H1 (cell line): ENCODE measurements at regions not wholly inside any gene's neighbourhood (a gene's known extent, or its start where the extent isn't known, plus 50 kb on each side); places are given as distances from the start of the nearest gene placed in this dataset.

Source experiments
- CTCF ChIA-PET: fragments of 300-600 bp; sonication (Branson Sonifier 250); formaldehyde crosslinking; loops from one replicate; lab custom pipeline; 2021; ENCODE audit not compliant: partially characterized antibody; lab: Charles Lee
- POLR2A ChIA-PET: fragments of 300-600 bp; sonication (Branson Sonifier 250); formaldehyde crosslinking; loops from one replicate; lab custom pipeline; 2021; ENCODE audit warnings: inconsistent platforms; ENCODE audit not compliant: partially characterized antibody; lab: Charles Lee
- DNase-seq, 2 experiments: peaks; one replicate each; pipeline versions ENCODE4 v3.0.0 to v3.0.0-alpha.2; 2010 to 2022; ENCODE audit warnings: low spot score in 2 of 2, low read depth in 1 of 2, mixed read lengths in 1 of 2
- FAIRE-seq: peaks from 2 replicates; lab custom pipeline; 2011; peaks lifted over from hg19 to GRCh38; lab: Jason Lieb, UNC
- H2AFZ ChIP-seq: 2 replicates; pipeline ENCODE4 v1.8.1; 2012; ENCODE audit warnings: low read length, inconsistent platforms
- H2AK5ac ChIP-seq: 2 replicates; pipeline ENCODE4 v1.6.1; 2013; ENCODE audit warnings: low read depth, low read length
- H2BK120ac ChIP-seq: replicated peaks from 2 replicates; pipeline ENCODE3; 2013; ENCODE audit warnings: low read depth, low read length, inconsistent platforms
- H2BK12ac ChIP-seq: 2 replicates; pipeline ENCODE4 v1.6.1; 2013; ENCODE audit warnings: low read depth, low read length
- H2BK15ac ChIP-seq: 2 replicates; pipeline ENCODE4 v1.6.1; 2013; ENCODE audit warnings: low read length
- H2BK20ac ChIP-seq: 2 replicates; pipeline ENCODE4 v1.6.1; 2013; ENCODE audit warnings: low read length
- H2BK5ac ChIP-seq: 2 replicates; pipeline ENCODE4 v1.6.1; 2013; ENCODE audit warnings: low read depth, low read length
- H3K14ac ChIP-seq: 2 replicates; pipeline ENCODE4 v1.6.1; 2013; ENCODE audit warnings: inconsistent platforms; ENCODE audit not compliant: insufficient read length
- H3K18ac ChIP-seq: 2 replicates; pipeline ENCODE4 v1.6.1; 2013; ENCODE audit warnings: low read length; ENCODE audit errors: extremely low read depth
- H3K23ac ChIP-seq: 2 replicates; pipeline ENCODE4 v1.6.1; 2013; ENCODE audit warnings: inconsistent platforms; ENCODE audit not compliant: insufficient read length
- H3K23me2 ChIP-seq: 2 replicates; pipeline ENCODE4 v1.6.1; 2013; ENCODE audit warnings: low read depth, low read length
- H3K27ac ChIP-seq: 2 replicates; pipeline ENCODE4 v1.6.1; 2011; ENCODE audit warnings: low read depth, low read length, inconsistent platforms
- H3K27me3 ChIP-seq, 4 experiments: replicated peaks in 1 of 4; 1 replicate in 1 of 4; 2 replicates in 3 of 4; pipeline versions ENCODE4 v1.6.1 to v1.8.1; 2011 to 2013; ENCODE audit warnings: low read length in 3 of 4, mild to moderate bottlenecking in 3 of 4, inconsistent platforms in 2 of 4, mixed read lengths in 2 of 4, moderate library complexity in 1 of 4; ENCODE audit not compliant: control insufficient read depth in 3 of 4, insufficient read depth in 3 of 4; ENCODE audit errors: extremely low read depth in 1 of 4
- H3K36me3 ChIP-seq, 4 experiments: 2 replicates each; pipeline versions ENCODE4 v1.6.1 to v1.8.1; 2011 to 2013; ENCODE audit warnings: mild to moderate bottlenecking in 4 of 4, low read length in 3 of 4, moderate library complexity in 2 of 4, control low read depth in 1 of 4, inconsistent platforms in 1 of 4; ENCODE audit not compliant: insufficient read depth in 4 of 4, control insufficient read depth in 2 of 4
- H3K4ac ChIP-seq: replicated peaks from 2 replicates; pipeline ENCODE3; 2013; ENCODE audit warnings: low read length, low read depth, mixed read lengths, inconsistent platforms; ENCODE audit not compliant: insufficient read length
- H3K4me1 ChIP-seq, 4 experiments: replicated peaks in 1 of 4; 1 replicate in 1 of 4; 2 replicates in 3 of 4; pipeline versions ENCODE4 v1.6.1 to v1.8.1; 2011 to 2013; ENCODE audit warnings: low read length in 3 of 4, inconsistent platforms in 2 of 4, mixed read lengths in 1 of 4; ENCODE audit not compliant: insufficient read depth in 4 of 4, control insufficient read depth in 3 of 4
- H3K4me2 ChIP-seq, 2 experiments: 2 replicates each; pipeline versions ENCODE4 v1.6.1 to v1.8.1; 2011 to 2013; ENCODE audit warnings: low read depth in 2 of 2, low read length in 2 of 2, control low read depth in 1 of 2, inconsistent platforms in 1 of 2, mild to moderate bottlenecking in 1 of 2; ENCODE audit not compliant: insufficient read depth in 1 of 2
- H3K4me3 ChIP-seq, 4 experiments: fragments of 200-600, 300-600 bp in 1 of 4; sonication (generic), shearing (Covaris generic), sonication (Bioruptor Twin) in 1 of 4; 2 replicates each; pipeline versions ENCODE4 v1.5.1 to v1.8.1; 2011 to 2016; ENCODE audit warnings: low read length in 4 of 4, low read depth in 3 of 4, control low read depth in 2 of 4, inconsistent platforms in 2 of 4, mild to moderate bottlenecking in 2 of 4, mixed read lengths in 1 of 4, moderate library complexity in 1 of 4; ENCODE audit not compliant: insufficient read depth in 2 of 4; ENCODE audit errors: extremely low read depth in 1 of 4
- H3K56ac ChIP-seq: replicated peaks from 2 replicates; pipeline ENCODE3; 2013; ENCODE audit warnings: low read depth, mild to moderate bottlenecking, mixed read lengths, low read length, inconsistent platforms; ENCODE audit not compliant: insufficient read length
- H3K79me1 ChIP-seq: 2 replicates; pipeline ENCODE4 v1.6.1; 2013; ENCODE audit warnings: low read depth, low read length, control low read depth
- H3K79me2 ChIP-seq, 2 experiments: 2 replicates each; pipeline versions ENCODE4 v1.6.1 to v1.8.1; 2012 to 2013; ENCODE audit warnings: low read length in 2 of 2, mild to moderate bottlenecking in 2 of 2, inconsistent platforms in 1 of 2; ENCODE audit not compliant: insufficient read depth in 2 of 2, control insufficient read depth in 1 of 2
- H3K9ac ChIP-seq, 4 experiments: replicated peaks in 1 of 4; 1 replicate in 1 of 4; 2 replicates in 3 of 4; pipeline versions ENCODE4 v1.6.1 to v1.8.1; 2011 to 2013; ENCODE audit warnings: low read depth in 3 of 4, low read length in 3 of 4, control low read depth in 2 of 4, mild to moderate bottlenecking in 2 of 4, moderate library complexity in 2 of 4, inconsistent platforms in 1 of 4; ENCODE audit errors: extremely low read depth in 1 of 4
- H3K9me3 ChIP-seq, 2 experiments: 2 replicates each; pipeline versions ENCODE4 v1.6.1 to v1.8.1; 2012 to 2013; ENCODE audit warnings: mild to moderate bottlenecking in 2 of 2, moderate library complexity in 2 of 2, control low read depth in 1 of 2, inconsistent platforms in 1 of 2, low read depth in 1 of 2, low read length in 1 of 2, mixed read lengths in 1 of 2; ENCODE audit not compliant: insufficient read depth in 2 of 2
- H4K20me1 ChIP-seq, 2 experiments: replicated peaks in 1 of 2; 2 replicates each; pipeline versions ENCODE3 to v1.8.1; 2011 to 2013; ENCODE audit warnings: inconsistent platforms in 2 of 2, low read length in 2 of 2, mild to moderate bottlenecking in 1 of 2; ENCODE audit not compliant: insufficient read depth in 2 of 2, control insufficient read depth in 1 of 2
- H4K5ac ChIP-seq: 2 replicates; pipeline ENCODE4 v1.6.1; 2013; ENCODE audit warnings: low read length, low read depth, mixed read lengths, inconsistent platforms; ENCODE audit not compliant: insufficient read length
- H4K8ac ChIP-seq: 2 replicates; pipeline ENCODE4 v1.8.0; 2013; ENCODE audit warnings: mild to moderate bottlenecking, moderate library complexity, low read length, inconsistent platforms; ENCODE audit not compliant: insufficient read depth; ENCODE audit errors: extremely low read depth
- H4K91ac ChIP-seq: replicated peaks from 2 replicates; pipeline ENCODE3; 2013; ENCODE audit warnings: low read length, mixed read lengths, inconsistent platforms; ENCODE audit not compliant: insufficient read length
- HDAC2 ChIP-seq, 2 experiments: fragments of 300-600 bp in 1 of 2; sonication (generic) in 1 of 2; IDR thresholded peaks; 2 replicates each; pipeline ENCODE4 v1.6.1; 2011 to 2012; ENCODE audit warnings: low read depth in 2 of 2, low read length in 2 of 2, mild to moderate bottlenecking in 2 of 2, moderate library complexity in 2 of 2, borderline replicate concordance in 1 of 2, inconsistent platforms in 1 of 2
- KDM4A ChIP-seq: IDR thresholded peaks from one replicate; pipeline ENCODE4 v1.7.1; 2012; ENCODE audit warnings: low read depth, mild to moderate bottlenecking, moderate library complexity, low read length, inconsistent platforms; ENCODE audit not compliant: severe bottlenecking
- POU5F1 ChIP-seq: IDR thresholded peaks from 2 replicates; pipeline ENCODE4 v1.6.1; 2011; ENCODE audit warnings: low read depth, mild to moderate bottlenecking, low read length, moderate library complexity
- RNF2 ChIP-seq: fragments of 200-900, 300-1000 bp; sonication (generic); IDR thresholded peaks from 2 replicates; pipeline ENCODE4 v1.7.1; 2016; ENCODE audit warnings: borderline replicate concordance, low read depth, mild to moderate bottlenecking, antibody characterized with exemption, low read length; ENCODE audit not compliant: poor library complexity, severe bottlenecking; ENCODE audit errors: missing control alignments
- SP2 ChIP-seq: IDR thresholded peaks from 2 replicates; pipeline ENCODE4 v1.6.1; 2012; ENCODE audit warnings: mild to moderate bottlenecking, low read length, inconsistent platforms
- TBP ChIP-seq: IDR thresholded peaks from 2 replicates; pipeline ENCODE4 v1.6.1; 2011; ENCODE audit warnings: low read depth, low read length, improper control_type of control experiment
- TCF12 ChIP-seq: IDR thresholded peaks from 2 replicates; pipeline ENCODE4 v1.6.1; 2011; ENCODE audit warnings: low read depth, mild to moderate bottlenecking, low read length
- WGBS, 2 experiments: shearing (Covaris generic) in 1 of 2; methylation state at CpG; one replicate each; pipeline versions ENCODE4 v1.1.6 to v1.1.7; 2013 to 2015; ENCODE audit warnings: low lambda C conversion rate in 2 of 2, mixed read lengths in 2 of 2, inconsistent platforms in 1 of 2, low coverage in 1 of 2, missing lambda C conversion rate in 1 of 2; ENCODE audit not compliant: insufficient replicate concordance in 2 of 2, insufficient coverage in 1 of 2, insufficient read length in 1 of 2; ENCODE audit errors: extremely low coverage in 1 of 2, missing lambda C conversion rate in 1 of 2; 5-methylcytosine and 5-hydroxymethylcytosine counted together

- Histone ChIP-seq H3K23ac (no peak overlapping the region), H3K79me2 (no peaks in the 10 kb centered on the region), H3K36me3 (no peaks in the 10 kb centered on the region), H3K14ac (no peak overlapping the region), H3K56ac (no peak overlapping the region), H2BK5ac (no peak overlapping the region), H4K5ac (no peak overlapping the region), H4K91ac (no peak overlapping the region), H3K9me3 (no peaks in the 10 kb centered on the region), H3K9ac (no peak overlapping the region), H3K4me2 (no peak overlapping the region), H3K18ac (no peak overlapping the region), H3K4me1 (peaks cover 3 to 32% (median 12%) of the 10 kb centered on the region in 4 experiments), H3K27ac (no peak overlapping the region), H2BK12ac (no peak overlapping the region), H2BK15ac (no peak overlapping the region), H3K4me3 (no peak overlapping the region), H3K4ac (no peak overlapping the region), H4K8ac (no peak overlapping the region), H2BK120ac (no peak overlapping the region), H3K23me2 (no peaks in the 10 kb centered on the region), H2AK5ac (no peak overlapping the region), H3K79me1 (no peaks in the 10 kb centered on the region), H4K20me1 (no peaks in the 10 kb centered on the region), H2BK20ac (no peak overlapping the region), H3K27me3 (peaks cover 0 to 2% (median 1%) of the 10 kb centered on the region in 4 experiments; a peak in 2 of 7 replicates), H2AFZ (no peak overlapping the region)
- CTCF ChIA-PET, result interaction anchor here (1.2 to 6.0 kb wide), 9 partner anchors 8 to 236 kb away, joined by 3 to 28 read pairs (median 5); no protein-coding TSS in a partner anchor
- POLR2A ChIA-PET, result no interaction called here
- FAIRE-seq, result no peak
- peak in 1 of 2 experiments; percentile 31 for DNase-seq
- TF ChIP-seq SP2 (no peak), TCF12 (no peak), TBP (no peak), HDAC2 (IDR thresholded peaks at IDR 0.05; ENCODE audit: borderline replicate concordance in 1 of 2, low read depth in 2 of 2, low read length in 2 of 2) (no peak), POU5F1 (no peak), RNF2 (no peak), KDM4A (no peak)
- WGBS, 2 experiments, result 88% methylated on average over 4 of the region's 4 CpGs; no CpG with 5 or more reads in 1 of the 2 experiments
Measured at GRCh38 chr11:116507016-116507415, 265.8 kb downstream of the BUD13 start.
